Brain microvascular endothelial cell (primary cell): ENCODE measurements at regions not wholly inside any gene's neighbourhood (a gene's known extent, or its start where the extent isn't known, plus 50 kb on each side); places are given as distances from the start of the nearest gene placed in this dataset.

Experiments used
- DNase-seq: peaks from one replicate; pipeline ENCODE4 v3.0.0-alpha.2; 2020
- H3K27ac ChIP-seq: fragments of 250-450 bp; sonication (Bioruptor Pico); 2 replicates; pipeline ENCODE4 v1.5.1; 2020; ENCODE audit warnings: mild to moderate bottlenecking, moderate library complexity
- H3K27me3 ChIP-seq: fragments of 250-450 bp; sonication (Bioruptor Pico); replicated peaks from 2 replicates; pipeline ENCODE4 v1.5.1; 2020; ENCODE audit warnings: mild to moderate bottlenecking
- H3K36me3 ChIP-seq: fragments of 250-450 bp; sonication (Bioruptor Pico); replicated peaks from 2 replicates; pipeline ENCODE4 v1.5.1; 2020; ENCODE audit warnings: mild to moderate bottlenecking
- H3K4me3 ChIP-seq: 2 replicates; pipeline ENCODE4 v1.5.1; 2011; ENCODE audit warnings: low read depth, mild to moderate bottlenecking, control low read depth, low read length, moderate library complexity
- CTCF ChIP-seq: IDR thresholded peaks from 2 replicates; pipeline ENCODE4 v1.5.1; 2011; ENCODE audit warnings: low read depth, mild to moderate bottlenecking, moderate library complexity, low read length, control low read depth, inconsistent platforms; ENCODE audit errors: missing control alignments
- in situ Hi-C: cut with HindIII; loops from 2 replicates; pipeline ENCODE4 v1.10.0; 2017; ENCODE audit warnings: low sequenced_read_pairs, low pct_ligation_motif_present

- TF ChIP-seq CTCF, result no peak
- in situ Hi-C loops, result no loop called here
- H3K27ac ChIP-seq, result no peak overlapping the region
- DNase-seq, result no peak
- no peak overlapping the region for H3K4me3 ChIP-seq
- H3K27me3 ChIP-seq, result no peaks in the 10 kb centered on the region
- no peaks in the 10 kb centered on the region for H3K36me3 ChIP-seq
Observed at GRCh38 chr5:63233911-63234310, 655.3 kb downstream of the LRRC70 start.

GRCh38 chr5:63233361-63233760, 654.7 kb downstream of the LRRC70 start:
- Histone ChIP-seq H3K27me3 (no peaks in the 10 kb centered on the region), H3K4me3 (no peak overlapping the region), H3K36me3 (no peaks in the 10 kb centered on the region), H3K27ac (no peak overlapping the region)
- in situ Hi-C loops, result no loop called here
- no peak for TF ChIP-seq CTCF
- no peak for DNase-seq

GRCh38 chr5:63230754-63231153, 652.1 kb downstream of the LRRC70 start:
- TF ChIP-seq CTCF, result no peak
- Histone ChIP-seq H3K27ac (no peak overlapping the region), H3K4me3 (no peak overlapping the region), H3K27me3 (no peaks in the 10 kb centered on the region), H3K36me3 (no peaks in the 10 kb centered on the region)
- in situ Hi-C loops, result no loop called here
- DNase-seq, result no peak

GRCh38 chr5:63228154-63228553, 649.5 kb downstream of the LRRC70 start:
- H3K27me3 ChIP-seq, result no peaks in the 10 kb centered on the region
- no peaks in the 10 kb centered on the region for H3K36me3 ChIP-seq
- no peak for TF ChIP-seq CTCF
- DNase-seq, result no peak
- H3K4me3 ChIP-seq, result no peak overlapping the region
- H3K27ac ChIP-seq, result no peak overlapping the region
- in situ Hi-C loops, result no loop called here

- Histone ChIP-seq H3K4me3 (no peak overlapping the region), H3K27ac (no peak overlapping the region), H3K36me3 (no peaks in the 10 kb centered on the region), H3K27me3 (no peaks in the 10 kb centered on the region)
- in situ Hi-C loops, result no loop called here
- no peak for TF ChIP-seq CTCF
- no peak for DNase-seq
Observed at GRCh38 chr5:63220244-63220643, 641.6 kb downstream of the LRRC70 start.

GRCh38 chr5:63217422-63217821, 638.8 kb downstream of the LRRC70 start:
- H3K4me3 ChIP-seq, result no peak overlapping the region
- H3K27ac ChIP-seq, result no peak overlapping the region
- H3K27me3 ChIP-seq, result no peaks in the 10 kb centered on the region
- no peaks in the 10 kb centered on the region for H3K36me3 ChIP-seq
- no peak for TF ChIP-seq CTCF
- in situ Hi-C loops, result no loop called here
- DNase-seq, result no peak
